B cell (primary cell): ENCODE measurements at regions not wholly inside any gene's neighbourhood (a gene's known extent, or its start where the extent isn't known, plus 50 kb on each side); places are given as distances from the start of the nearest gene placed in this dataset.

Source experiments
- ATAC-seq: fragments of 200-7000 bp; cut with Tn5 transposase; one replicate; pipeline ENCODE4 v1.10.0; 2021; ENCODE audit warnings: low read depth, mild to moderate bottlenecking, moderate number of reproducible peaks, moderate library complexity
- CTCF ChIA-PET: fragments of 350-600 bp; sonication (Branson Sonifier 250); formaldehyde crosslinking; loops from one replicate; lab custom pipeline; 2021; ENCODE audit warnings: antibody characterized with exemption, inconsistent platforms; lab: Charles Lee
- POLR2A ChIA-PET: fragments of 350-600 bp; sonication (Branson Sonifier 250); formaldehyde crosslinking; loops from one replicate; lab custom pipeline; 2021; ENCODE audit warnings: antibody characterized with exemption; lab: Charles Lee
- DNase-seq: peaks from one replicate; pipeline ENCODE4 v3.0.0; 2013
- H2AFZ ChIP-seq: 2 replicates; pipeline ENCODE4 v1.6.1; 2012; ENCODE audit warnings: mild to moderate bottlenecking, low read depth, low read length; ENCODE audit not compliant: insufficient read depth, poor library complexity, severe bottlenecking
- H3K27ac ChIP-seq, 2 donors: 1 replicate in 1 of 2; 2 replicates in 1 of 2; pipeline ENCODE4 v1.5.1; 2012 to 2013; ENCODE audit warnings: low read length in 2 of 2, mild to moderate bottlenecking in 2 of 2, moderate library complexity in 1 of 2
- H3K27me3 ChIP-seq, 4 experiments: fragments of 200-600 bp in 1 of 4; sonication (generic) in 1 of 4; replicated peaks in 1 of 4; 1 replicate in 2 of 4; 2 replicates in 2 of 4; pipeline versions ENCODE4 v1.6.1 to v1.7.0; 2013 to 2016; ENCODE audit warnings: low read length in 3 of 4, mild to moderate bottlenecking in 2 of 4, mixed read lengths in 1 of 4, moderate library complexity in 1 of 4; ENCODE audit not compliant: insufficient read depth in 4 of 4, control insufficient read depth in 3 of 4; ENCODE audit errors: control extremely low read depth in 1 of 4
- H3K36me3 ChIP-seq, 2 experiments: replicated peaks in 1 of 2; 1 replicate in 1 of 2; 2 replicates in 1 of 2; pipeline versions ENCODE4 v1.6.1 to v1.7.1; 2013; ENCODE audit warnings: low read length in 1 of 2; ENCODE audit not compliant: insufficient read depth in 2 of 2, control insufficient read depth in 1 of 2; ENCODE audit errors: control extremely low read depth in 1 of 2, extremely low read depth in 1 of 2
- H3K4me1 ChIP-seq, 2 donors: fragments of 200-600 bp in 1 of 2; sonication (generic) in 1 of 2; 1 replicate in 1 of 2; 2 replicates in 1 of 2; pipeline versions ENCODE4 v1.5.1 to v1.6.1; 2013 to 2017; ENCODE audit warnings: low read length in 2 of 2; ENCODE audit not compliant: control insufficient read depth in 2 of 2, insufficient read depth in 2 of 2
- H3K4me2 ChIP-seq: replicated peaks from 2 replicates; pipeline ENCODE3; 2012; ENCODE audit warnings: mild to moderate bottlenecking, low read depth, low read length; ENCODE audit not compliant: poor library complexity, severe bottlenecking
- H3K4me3 ChIP-seq, 5 experiments: fragments of 200-600 bp in 1 of 5; sonication (generic) in 1 of 5; 1 replicate in 3 of 5; 2 replicates in 2 of 5; pipeline versions ENCODE4 v1.5.1 to v1.7.0; 2011 to 2016; ENCODE audit warnings: low read length in 4 of 5, mild to moderate bottlenecking in 4 of 5, low read depth in 2 of 5, control low read depth in 1 of 5, moderate library complexity in 1 of 5; ENCODE audit not compliant: insufficient read depth in 1 of 5; ENCODE audit errors: control extremely low read depth in 1 of 5, extremely low read depth in 1 of 5
- H3K79me2 ChIP-seq: fragments of 200-600 bp; sonication (generic); one replicate; pipeline ENCODE4 v1.6.0; 2016; ENCODE audit warnings: low read length; ENCODE audit not compliant: control insufficient read depth, insufficient read depth
- H3K9ac ChIP-seq: fragments of 200-600 bp; sonication (generic); 2 replicates; pipeline ENCODE4 v1.6.1; 2017; ENCODE audit warnings: mild to moderate bottlenecking, low read length, moderate library complexity
- H3K9me3 ChIP-seq, 3 donors: one replicate each; pipeline versions ENCODE4 v1.6.1 to v1.7.1; 2013; ENCODE audit warnings: low read length in 2 of 3; ENCODE audit not compliant: control insufficient read depth in 2 of 3, insufficient read depth in 1 of 3; ENCODE audit errors: control extremely low read depth in 1 of 3
- H4K20me1 ChIP-seq: 2 replicates; pipeline ENCODE4 v1.6.0; 2012; ENCODE audit warnings: mild to moderate bottlenecking, low read length; ENCODE audit not compliant: insufficient read depth, control insufficient read depth, poor library complexity, severe bottlenecking
- H3K27ac Mint-ChIP-seq: one replicate; pipeline ENCODE4 v1.8.0; 2021; ENCODE audit warnings: mixed read lengths
- H3K27me3 Mint-ChIP-seq: one replicate; pipeline ENCODE4 v1.8.0; 2021; ENCODE audit warnings: mixed read lengths
- H3K4me1 Mint-ChIP-seq: one replicate; pipeline ENCODE4 v1.8.0; 2021; ENCODE audit warnings: mixed read lengths
- H3K4me3 Mint-ChIP-seq: one replicate; pipeline ENCODE4 v1.8.0; 2021; ENCODE audit warnings: mixed read lengths
- H3K9me3 Mint-ChIP-seq: one replicate; pipeline ENCODE4 v1.8.0; 2022; ENCODE audit warnings: mixed read lengths; ENCODE audit not compliant: insufficient read depth
- EZH2 ChIP-seq: IDR thresholded peaks from 2 replicates; pipeline ENCODE4 v1.6.1; 2012; ENCODE audit warnings: borderline replicate concordance, low read depth, mild to moderate bottlenecking, moderate library complexity, low read length; ENCODE audit not compliant: insufficient read depth, poor library complexity, severe bottlenecking
- WGBS: methylation state at CpG from one replicate; pipeline ENCODE4 v1.1.5; 2013; ENCODE audit warnings: missing lambda C conversion rate; ENCODE audit not compliant: insufficient coverage; 5-methylcytosine and 5-hydroxymethylcytosine counted together
- intact Hi-C: fragments of 100-400 bp; cut with micrococcal nuclease; formaldehyde crosslinking; loops from one replicate; pipeline ENCODE4 v1.10.0; 2022
- TF ChIP-seq, protein P1 (sequence below): fragments of 200-600 bp; IDR thresholded peaks from one replicate; pipeline ENCODE4 v1.8.0; 2022; ENCODE audit warnings: antibody characterized with exemption, mild to moderate bottlenecking

DNA sequence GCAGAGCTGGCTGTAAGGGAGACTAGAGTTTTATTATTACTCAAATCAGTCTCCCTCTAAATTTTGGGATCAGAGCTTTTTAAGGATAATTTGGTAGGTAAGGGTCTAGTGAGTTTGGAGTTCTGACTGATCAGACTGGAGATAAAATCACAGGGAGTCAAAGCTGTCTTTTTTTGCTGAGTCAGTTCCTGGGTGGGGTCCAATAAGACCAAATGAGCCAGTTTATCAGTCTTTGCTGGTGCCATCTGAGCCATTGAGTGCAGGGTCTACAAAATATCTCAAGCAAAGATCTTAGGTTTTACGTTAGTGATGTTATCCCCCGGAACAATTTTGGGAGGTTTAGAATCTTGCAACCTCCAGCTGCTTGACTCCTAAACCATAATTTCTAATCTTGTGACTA is 935.1 kb upstream of the RAG2 start:
- Histone ChIP-seq H3K27me3 (no peaks in the 10 kb centered on the region), H3K79me2 (no peaks in the 10 kb centered on the region), H3K9ac (no peak overlapping the region), H4K20me1 (no peaks in the 10 kb centered on the region), H3K4me2 (no peak overlapping the region), H3K4me1 (no peaks in the 10 kb centered on the region), H3K4me3 (no peak overlapping the region), H3K9me3 (peaks cover 0 to 8% (median 7%) of the 10 kb centered on the region in 3 donors), H3K27ac (no peak overlapping the region), H2AFZ (no peak overlapping the region), H3K36me3 (no peaks in the 10 kb centered on the region)
- Mint-ChIP-seq H3K4me1 (no peaks in the 10 kb centered on the region), H3K4me3 (no peak overlapping the region), H3K9me3 (peaks cover 14% of the 10 kb centered on the region), H3K27ac (no peak overlapping the region), H3K27me3 (no peaks in the 10 kb centered on the region)
- no CpG with 5 or more reads among the region's 2 CpGs for WGBS
- intact Hi-C loops: no loop called here
- ChIA-PET CTCF (no interaction called here), POLR2A (interaction anchor here (0.7 kb wide), 1 partner anchor 1021 kb away, joined by 3 read pairs; no protein-coding TSS in a partner anchor)
- no peak for TF ChIP-seq EZH2
- TF ChIP-seq, protein P1, sequence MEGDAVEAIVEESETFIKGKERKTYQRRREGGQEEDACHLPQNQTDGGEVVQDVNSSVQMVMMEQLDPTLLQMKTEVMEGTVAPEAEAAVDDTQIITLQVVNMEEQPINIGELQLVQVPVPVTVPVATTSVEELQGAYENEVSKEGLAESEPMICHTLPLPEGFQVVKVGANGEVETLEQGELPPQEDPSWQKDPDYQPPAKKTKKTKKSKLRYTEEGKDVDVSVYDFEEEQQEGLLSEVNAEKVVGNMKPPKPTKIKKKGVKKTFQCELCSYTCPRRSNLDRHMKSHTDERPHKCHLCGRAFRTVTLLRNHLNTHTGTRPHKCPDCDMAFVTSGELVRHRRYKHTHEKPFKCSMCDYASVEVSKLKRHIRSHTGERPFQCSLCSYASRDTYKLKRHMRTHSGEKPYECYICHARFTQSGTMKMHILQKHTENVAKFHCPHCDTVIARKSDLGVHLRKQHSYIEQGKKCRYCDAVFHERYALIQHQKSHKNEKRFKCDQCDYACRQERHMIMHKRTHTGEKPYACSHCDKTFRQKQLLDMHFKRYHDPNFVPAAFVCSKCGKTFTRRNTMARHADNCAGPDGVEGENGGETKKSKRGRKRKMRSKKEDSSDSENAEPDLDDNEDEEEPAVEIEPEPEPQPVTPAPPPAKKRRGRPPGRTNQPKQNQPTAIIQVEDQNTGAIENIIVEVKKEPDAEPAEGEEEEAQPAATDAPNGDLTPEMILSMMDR: no peak
- DNase-seq (no peak), ATAC-seq (no peak)

DNA sequence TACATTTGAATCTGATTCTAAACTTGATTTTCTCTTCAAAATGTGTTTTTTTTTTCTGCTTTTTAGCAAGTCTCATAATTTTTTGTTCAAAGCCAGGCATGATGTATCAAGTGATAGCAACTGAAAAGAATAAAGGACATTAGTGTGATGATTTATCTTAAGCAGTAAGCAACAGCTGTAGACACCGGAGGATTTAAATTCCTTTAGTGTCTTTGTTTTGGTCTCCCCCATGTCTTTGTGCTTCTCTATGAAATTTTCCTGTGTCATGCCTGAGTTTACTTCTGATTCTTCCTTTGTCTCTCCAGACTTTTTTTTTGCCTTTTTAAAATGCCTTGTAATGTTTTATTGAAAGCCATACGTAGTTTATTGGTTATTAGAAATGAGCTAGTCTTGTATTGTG is 934.2 kb upstream of the RAG2 start:
- H3K27ac ChIP-seq: no peak overlapping the region
- ChIA-PET POLR2A (interaction anchor here (0.7 kb wide), 1 partner anchor 1022 kb away, joined by 3 read pairs; no protein-coding TSS in a partner anchor), CTCF (no interaction called here)
- no peak overlapping the region for H3K4me3 ChIP-seq
- no peak for TF ChIP-seq EZH2
- TF ChIP-seq, protein P1: no peak
- H3K79me2 ChIP-seq: no peaks in the 10 kb centered on the region
- H3K4me1 ChIP-seq: no peaks in the 10 kb centered on the region
- no peaks in the 10 kb centered on the region for H3K27me3 Mint-ChIP-seq
- no peak overlapping the region for H3K4me2 ChIP-seq
- no peak overlapping the region for H2AFZ ChIP-seq
- no peak for ATAC-seq
- H3K9me3 ChIP-seq: peaks cover 0 to 8% (median 7%) of the 10 kb centered on the region in 3 donors
- no peaks in the 10 kb centered on the region for H3K4me1 Mint-ChIP-seq
- H3K9ac ChIP-seq: no peak overlapping the region
- 80% methylated on average over 1 of the region's 2 CpGs for WGBS
- intact Hi-C loops: no loop called here
- H3K36me3 ChIP-seq: no peaks in the 10 kb centered on the region
- no peak overlapping the region for H3K27ac Mint-ChIP-seq
- no peak for DNase-seq
- H3K9me3 Mint-ChIP-seq: peaks cover 14% of the 10 kb centered on the region
- no peak overlapping the region for H3K4me3 Mint-ChIP-seq
- H3K27me3 ChIP-seq: no peaks in the 10 kb centered on the region
- no peaks in the 10 kb centered on the region for H4K20me1 ChIP-seq
